HCT116 (cell line): ENCODE measurements at regions not wholly inside any gene's neighbourhood (a gene's known extent, or its start where the extent isn't known, plus 50 kb on each side); places are given as distances from the start of the nearest gene placed in this dataset.

Experiments used
- EGR1 ChIP-seq: IDR thresholded peaks from 2 replicates; pipeline ENCODE4 v1.6.1; 2012; ENCODE audit warnings: low read depth
- POLR2A ChIP-seq: IDR thresholded peaks from 2 replicates; pipeline ENCODE4 v1.7.0; 2011; ENCODE audit warnings: borderline replicate concordance; ENCODE audit not compliant: insufficient read depth, insufficient read length; ENCODE audit errors: extremely low read depth
- TF ChIP-seq, protein P1 (sequence below), 3 experiments: fragments of 200-600 bp in 1 of 3; sonication (generic) in 1 of 3; IDR thresholded peaks in 2 of 3; conservative IDR thresholded peaks in 1 of 3; 2 replicates each; pipeline ENCODE4 v1.5.1; 2012 to 2017; ENCODE audit warnings: low read depth in 2 of 3, low read length in 2 of 3, antibody characterized with exemption in 1 of 3, borderline replicate concordance in 1 of 3, control low read depth in 1 of 3, mild to moderate bottlenecking in 1 of 3, mixed read lengths in 1 of 3, mixed run types in 1 of 3, moderate library complexity in 1 of 3; ENCODE audit not compliant: insufficient read depth in 1 of 3
- TF ChIP-seq, protein P2 (sequence below): IDR thresholded peaks from 2 replicates; pipeline ENCODE4 v1.6.1; 2012
- TF ChIP-seq, protein P3 (sequence below): IDR thresholded peaks from 2 replicates; pipeline ENCODE4 v1.6.1; 2012

DNA sequence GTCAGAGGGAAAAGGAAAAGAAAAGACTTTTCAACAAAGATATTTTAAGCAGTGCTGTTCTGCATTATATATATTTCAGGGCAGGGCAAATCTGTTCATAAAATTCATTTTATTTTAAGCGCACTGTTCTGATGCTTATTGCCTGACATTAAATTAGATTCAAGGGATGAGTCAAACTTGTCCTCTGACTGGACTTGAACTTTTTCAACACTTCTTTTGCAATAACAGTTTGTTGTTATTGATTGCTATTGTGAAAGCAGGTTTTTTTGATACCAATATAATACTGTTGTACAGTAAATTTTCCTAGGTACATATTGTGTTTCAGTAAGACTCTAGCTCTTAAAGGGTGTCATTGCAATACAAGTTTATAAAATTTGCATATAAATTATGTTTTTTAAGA is 481.3 kb downstream of the NAF1 start:
- TF ChIP-seq, protein P1, sequence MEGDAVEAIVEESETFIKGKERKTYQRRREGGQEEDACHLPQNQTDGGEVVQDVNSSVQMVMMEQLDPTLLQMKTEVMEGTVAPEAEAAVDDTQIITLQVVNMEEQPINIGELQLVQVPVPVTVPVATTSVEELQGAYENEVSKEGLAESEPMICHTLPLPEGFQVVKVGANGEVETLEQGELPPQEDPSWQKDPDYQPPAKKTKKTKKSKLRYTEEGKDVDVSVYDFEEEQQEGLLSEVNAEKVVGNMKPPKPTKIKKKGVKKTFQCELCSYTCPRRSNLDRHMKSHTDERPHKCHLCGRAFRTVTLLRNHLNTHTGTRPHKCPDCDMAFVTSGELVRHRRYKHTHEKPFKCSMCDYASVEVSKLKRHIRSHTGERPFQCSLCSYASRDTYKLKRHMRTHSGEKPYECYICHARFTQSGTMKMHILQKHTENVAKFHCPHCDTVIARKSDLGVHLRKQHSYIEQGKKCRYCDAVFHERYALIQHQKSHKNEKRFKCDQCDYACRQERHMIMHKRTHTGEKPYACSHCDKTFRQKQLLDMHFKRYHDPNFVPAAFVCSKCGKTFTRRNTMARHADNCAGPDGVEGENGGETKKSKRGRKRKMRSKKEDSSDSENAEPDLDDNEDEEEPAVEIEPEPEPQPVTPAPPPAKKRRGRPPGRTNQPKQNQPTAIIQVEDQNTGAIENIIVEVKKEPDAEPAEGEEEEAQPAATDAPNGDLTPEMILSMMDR (IDR thresholded peaks at IDR 0.05 in 2 of 3, conservative IDR thresholded peaks at IDR 0.05 in 1 of 3; ENCODE audit: borderline replicate concordance in 1 of 3, insufficient read depth in 1 of 3, low read depth in 2 of 3, low read length in 2 of 3): no peak
- TF ChIP-seq POLR2A: no peak
- TF ChIP-seq, protein P2, sequence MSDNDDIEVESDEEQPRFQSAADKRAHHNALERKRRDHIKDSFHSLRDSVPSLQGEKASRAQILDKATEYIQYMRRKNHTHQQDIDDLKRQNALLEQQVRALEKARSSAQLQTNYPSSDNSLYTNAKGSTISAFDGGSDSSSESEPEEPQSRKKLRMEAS: no peak
- TF ChIP-seq EGR1: no peak
- TF ChIP-seq, protein P3, sequence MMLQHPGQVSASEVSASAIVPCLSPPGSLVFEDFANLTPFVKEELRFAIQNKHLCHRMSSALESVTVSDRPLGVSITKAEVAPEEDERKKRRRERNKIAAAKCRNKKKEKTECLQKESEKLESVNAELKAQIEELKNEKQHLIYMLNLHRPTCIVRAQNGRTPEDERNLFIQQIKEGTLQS: no peak
